SHP77 treated with DMSO at 0.1 percent for 48 hours (cell line): ENCODE measurements at regions not wholly inside any gene's neighbourhood (a gene's known extent, or its start where the extent isn't known, plus 50 kb on each side); places are given as distances from the start of the nearest gene placed in this dataset.

ENCODE experiments used
- DNase-seq: peaks from one replicate; lab custom pipeline; 2025; lab: John Stamatoyannopoulos, UW

DNA sequence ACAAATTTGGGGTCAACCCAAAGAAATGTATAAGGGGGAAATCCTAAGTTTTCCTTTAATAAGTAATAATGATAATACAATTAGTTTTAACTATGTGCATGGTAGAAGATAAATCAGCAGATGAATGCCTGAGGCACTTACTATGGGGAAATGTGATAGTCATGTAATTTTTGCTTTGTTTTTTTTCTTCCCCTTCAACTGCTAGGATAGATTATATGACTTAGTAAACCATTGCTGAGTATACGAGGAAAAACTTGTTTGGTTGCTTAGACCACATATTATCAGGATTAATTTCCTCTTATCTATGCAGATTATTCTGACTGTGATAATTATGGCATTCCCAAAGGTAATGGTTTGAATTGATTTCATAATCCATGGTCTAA, 181.1 kb downstream of the TGFB2 start:
- DNase-seq = no peak

DNA sequence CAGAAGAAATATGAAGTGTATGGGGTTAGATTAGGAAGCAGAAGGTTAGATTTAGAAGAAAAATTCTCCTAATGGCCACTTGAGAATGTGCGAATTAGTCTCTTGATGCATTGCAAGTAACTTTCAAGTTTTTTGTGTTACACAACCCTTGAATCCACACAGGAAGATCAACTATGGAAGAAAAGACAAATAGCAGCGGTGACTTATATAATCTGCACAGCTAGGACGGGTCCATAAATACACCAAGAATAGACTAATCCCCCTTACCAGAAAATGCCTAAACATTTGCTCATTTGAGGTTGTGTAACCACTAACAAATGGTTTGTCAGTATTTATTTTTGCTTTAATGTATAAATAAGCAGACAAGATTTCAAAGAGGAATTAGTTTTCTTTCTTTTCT, 182.6 kb downstream of the TGFB2 start:
- no peak for DNase-seq

DNA sequence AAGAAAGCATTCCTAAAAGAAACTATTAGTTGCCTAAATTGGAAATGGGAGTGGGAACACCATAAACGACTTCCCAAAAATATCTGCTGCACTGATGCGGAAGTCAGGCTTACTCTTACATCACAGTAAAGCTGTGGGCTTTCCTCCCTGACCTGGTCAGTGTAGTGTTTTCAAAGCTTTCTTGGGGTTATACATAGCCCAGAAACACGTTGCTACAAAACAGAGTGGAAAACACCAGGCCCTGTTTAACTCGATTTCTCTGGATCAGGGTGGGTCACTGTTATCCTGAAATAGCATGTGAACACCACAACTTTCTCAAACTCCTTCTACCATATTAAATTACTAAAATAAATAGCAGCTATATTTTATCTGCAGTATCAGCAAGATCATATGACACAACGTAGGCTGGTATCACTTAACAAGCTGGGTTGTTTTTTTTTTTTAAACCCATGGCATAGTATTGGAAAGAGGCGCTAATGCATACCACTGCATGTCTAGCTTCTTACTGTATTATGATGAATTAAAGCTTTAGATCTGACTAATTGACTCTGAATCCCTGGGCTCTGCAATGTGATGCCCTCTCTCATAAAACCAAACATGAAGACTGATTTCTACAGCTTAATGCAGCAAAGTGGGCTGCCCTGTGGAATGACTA, 184.6 kb downstream of the TGFB2 start:
- DNase-seq = no peak

DNA sequence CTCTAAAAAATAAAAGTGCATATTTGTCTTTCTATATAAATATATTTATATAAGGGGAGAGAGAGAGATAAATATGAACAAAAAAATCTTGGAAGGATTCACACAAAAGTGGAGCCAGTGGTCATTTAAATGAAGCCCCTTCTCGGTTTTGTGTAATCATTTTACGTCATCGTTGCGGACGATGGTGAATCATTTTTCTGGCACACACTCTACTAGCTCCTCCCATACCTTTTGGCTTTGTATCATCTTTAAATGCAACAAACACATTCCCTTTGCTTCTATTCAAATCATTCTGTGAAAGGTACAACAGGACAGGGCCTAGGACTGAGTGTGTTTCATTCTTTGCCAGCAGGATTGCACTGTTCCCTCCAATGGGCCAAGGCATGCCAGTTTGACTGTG, 186.8 kb downstream of the TGFB2 start:
- no peak for DNase-seq

DNA sequence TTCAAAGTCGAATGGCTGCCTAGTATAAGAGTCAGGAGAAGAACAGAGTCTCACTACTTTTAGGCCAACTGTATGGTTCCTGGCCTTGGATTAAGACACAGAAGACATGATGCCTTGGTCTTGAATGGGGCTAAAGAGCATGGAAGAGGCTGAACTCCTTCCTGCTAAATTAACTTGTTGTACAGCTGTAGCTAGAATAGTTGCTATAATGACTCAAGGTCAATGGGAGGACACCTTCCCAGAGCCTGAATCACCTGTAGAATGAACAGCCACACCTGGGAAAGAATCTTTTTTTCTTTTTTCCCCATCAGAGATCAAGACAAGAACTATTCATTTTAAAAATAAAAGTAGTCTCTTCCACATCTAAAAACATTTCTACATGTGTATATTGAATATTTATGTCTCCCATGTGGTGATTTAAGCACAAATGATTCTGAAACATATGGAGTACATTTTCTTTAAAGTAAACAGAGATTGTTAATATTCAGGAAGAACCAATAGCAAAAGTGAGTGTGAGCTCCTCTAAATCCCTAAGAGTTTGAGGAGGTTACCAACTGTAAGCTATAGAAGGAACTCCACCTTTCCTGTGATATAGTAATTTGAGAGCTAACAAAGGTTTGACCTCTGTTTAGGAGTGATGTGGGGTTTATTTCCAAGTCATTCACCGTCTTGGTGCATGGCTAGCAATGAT, 191.3 kb downstream of the TGFB2 start:
- no peak for DNase-seq

DNA sequence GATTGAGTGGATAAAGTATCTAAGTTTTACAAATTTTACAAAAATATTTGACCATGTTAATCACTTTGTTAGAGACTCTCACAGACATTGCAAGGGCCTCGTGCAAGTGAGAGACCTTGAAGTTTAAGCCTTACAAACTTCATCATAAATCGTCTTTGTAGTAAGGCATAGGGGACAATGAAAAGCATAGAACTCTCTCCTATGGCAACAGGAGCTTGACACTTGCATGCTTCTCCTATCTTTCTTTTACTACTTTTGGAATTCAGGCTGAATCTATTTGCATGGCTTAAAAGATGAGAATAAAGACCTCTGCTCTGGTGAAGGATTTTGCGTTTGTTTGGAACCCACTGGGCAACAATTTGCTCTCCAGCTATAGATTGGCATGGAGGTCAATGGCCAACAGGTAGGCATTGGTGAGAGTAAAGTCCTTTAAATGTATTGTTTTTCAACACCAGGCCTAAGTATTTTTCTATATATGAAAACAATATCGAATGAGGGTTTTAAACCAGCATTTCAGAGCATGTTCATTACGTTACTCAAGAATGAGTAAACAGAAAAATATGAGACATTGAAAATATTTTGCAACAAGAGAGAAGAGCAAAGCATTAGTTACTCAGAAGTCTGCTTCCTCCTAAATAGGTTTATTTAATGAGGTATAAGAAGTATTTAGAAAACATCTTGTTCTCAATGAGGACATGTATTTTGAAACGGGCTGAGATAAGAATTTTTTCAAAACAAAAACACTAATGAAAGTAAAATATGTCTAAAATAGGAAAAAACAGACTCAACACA, 192.2 kb downstream of the TGFB2 start:
- DNase-seq = no peak

DNA sequence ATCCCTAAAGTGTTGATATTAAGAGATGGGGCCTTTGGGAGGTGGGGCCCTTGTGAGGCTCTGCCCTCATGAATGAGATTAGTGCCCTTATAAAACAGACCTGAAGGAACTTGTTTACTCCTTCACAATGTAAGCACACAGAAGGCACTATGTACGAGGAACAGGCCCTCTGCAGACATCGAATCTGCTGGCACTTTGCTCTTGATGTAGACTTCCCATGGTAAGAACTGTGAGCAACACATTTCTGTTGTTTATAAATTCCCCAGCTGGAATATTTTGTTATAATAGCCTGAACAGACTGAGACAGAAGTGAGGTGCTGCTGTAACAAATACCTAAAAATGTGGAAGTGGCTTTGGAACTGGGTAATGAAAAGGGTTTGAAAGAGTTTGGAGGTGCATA, 193.2 kb downstream of the TGFB2 start:
- DNase-seq = no peak

DNA sequence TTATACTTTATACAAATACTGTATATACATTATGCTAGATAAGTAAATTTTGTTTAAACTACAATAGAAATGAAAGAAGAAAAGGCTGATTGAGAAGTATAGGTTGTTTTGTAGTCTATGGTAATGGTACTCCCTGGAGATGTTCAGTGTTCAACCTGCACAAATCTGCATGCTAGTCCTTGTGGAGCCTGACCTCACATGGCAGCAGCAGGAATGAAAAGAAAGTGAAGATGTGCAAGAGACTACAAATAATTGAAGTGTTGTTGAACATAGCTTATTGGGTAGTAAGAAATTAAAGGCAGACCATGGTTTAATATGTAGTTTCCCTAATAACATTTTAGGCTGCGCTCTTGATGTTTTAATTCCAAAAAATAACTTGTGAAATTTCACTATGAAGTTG, 201.2 kb downstream of the TGFB2 start:
- DNase-seq = no peak

DNA sequence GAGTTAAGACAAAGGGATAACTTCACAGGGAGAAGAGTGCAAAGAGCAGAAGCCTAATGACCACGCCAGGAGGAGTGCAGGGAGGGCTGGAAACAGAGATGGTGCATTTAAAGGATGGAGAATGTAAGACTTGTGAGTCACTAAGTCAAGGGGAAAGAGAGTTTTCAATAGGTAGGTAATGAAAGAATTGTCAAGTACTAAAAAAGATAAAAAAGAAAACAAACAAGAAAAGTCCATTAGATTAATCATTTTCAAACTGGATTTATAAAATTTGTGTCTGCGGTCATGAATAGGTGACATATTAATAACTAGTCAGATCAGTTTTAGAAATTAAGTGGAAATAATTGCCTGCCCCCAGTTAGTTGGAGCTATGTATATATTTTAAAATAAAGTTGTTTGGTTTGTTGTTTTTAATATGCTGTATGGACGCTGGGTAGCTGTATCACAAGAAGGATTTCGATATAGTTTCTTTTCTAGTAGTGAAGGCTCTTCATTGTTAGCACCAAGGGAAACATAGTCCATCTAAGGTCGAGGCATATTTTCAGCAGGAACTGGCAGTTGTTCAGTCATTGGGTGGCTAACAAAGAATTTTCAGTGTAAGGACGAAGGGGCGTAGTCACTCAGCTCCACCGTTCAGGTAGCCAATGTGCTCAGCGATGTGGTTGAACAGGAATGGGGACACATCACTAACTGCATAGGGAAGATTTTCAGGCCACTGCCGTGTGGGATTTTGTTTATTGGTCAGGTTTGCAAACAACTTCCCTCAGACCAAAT, 203.0 kb downstream of the TGFB2 start:
- DNase-seq = no peak

DNA sequence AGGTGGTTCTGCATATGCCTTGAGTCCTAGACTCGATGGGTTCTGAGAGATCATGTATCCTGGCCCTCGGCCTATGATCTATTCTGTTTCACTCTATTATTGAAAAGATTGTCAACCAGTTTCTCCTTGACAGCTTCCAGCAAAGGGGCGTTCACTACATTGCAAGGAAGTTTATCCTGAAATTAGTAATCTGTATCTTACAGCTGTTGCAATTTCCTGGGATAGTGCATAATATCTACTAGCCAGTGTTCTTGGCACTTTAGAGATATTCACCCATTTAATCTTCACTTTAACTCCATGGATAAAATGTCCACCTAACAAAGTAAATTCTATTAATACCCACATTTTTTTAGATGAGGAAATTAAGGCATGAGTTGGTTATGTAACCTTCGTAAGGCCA, 203.6 kb downstream of the TGFB2 start:
- DNase-seq = no peak

DNA sequence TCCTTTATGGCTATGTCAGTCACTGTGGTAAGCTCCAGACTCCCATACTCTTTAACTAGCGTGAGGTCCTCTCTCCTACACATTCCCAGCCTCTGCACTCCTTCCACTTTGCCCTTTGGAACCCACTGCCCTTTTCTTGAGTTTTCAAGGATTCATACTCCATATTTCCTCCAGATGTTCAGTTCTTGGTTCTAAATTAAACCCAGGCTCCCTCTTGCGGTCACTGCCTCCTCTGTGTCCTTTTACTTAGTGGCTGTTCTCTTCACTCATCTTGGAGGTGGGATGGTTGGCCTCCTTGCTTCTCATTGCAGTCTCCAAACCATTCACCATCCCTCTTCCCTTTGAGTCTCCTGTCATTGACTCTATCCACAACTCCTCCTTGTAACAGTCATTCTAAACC, 208.1 kb downstream of the TGFB2 start:
- DNase-seq = no peak

DNA sequence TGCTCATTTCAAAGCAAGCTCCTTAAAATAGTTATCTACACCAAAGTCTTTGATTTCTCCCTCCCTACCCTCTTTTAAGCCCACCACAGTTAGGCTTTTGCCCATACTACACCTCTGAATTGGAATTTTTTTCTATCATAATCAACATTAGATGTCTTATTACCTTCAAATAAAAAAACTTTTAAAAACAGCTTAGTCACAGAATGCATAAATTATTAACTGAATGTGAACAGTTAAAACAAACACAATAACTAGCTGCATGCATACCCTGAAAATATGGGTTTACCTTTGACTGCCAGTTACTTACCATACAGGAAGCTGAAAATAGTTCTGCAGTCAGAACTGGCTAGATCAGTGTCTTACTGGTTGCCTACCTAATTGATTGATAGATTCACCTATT, 210.9 kb downstream of the TGFB2 start:
- no peak for DNase-seq

DNA sequence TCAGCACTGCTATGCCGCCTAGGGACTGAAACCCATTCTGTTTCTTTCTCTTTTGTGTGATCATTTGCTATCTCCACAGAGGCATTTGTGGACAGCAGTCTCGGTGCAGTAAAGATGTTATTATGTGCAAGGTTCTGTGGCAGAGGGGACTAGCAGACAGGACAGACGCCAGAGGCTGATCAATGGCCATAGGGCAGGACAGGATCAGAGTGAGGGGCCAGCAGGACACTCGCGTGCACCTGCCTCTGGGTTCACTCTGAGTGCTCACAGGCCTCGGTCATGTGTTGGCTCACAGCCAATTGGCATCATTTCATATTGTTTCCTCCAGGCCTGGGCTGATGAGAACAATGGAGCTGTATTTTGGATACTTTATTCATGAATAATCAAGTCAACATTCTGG, 212.6 kb downstream of the TGFB2 start:
- DNase-seq = peak; percentile 82

DNA sequence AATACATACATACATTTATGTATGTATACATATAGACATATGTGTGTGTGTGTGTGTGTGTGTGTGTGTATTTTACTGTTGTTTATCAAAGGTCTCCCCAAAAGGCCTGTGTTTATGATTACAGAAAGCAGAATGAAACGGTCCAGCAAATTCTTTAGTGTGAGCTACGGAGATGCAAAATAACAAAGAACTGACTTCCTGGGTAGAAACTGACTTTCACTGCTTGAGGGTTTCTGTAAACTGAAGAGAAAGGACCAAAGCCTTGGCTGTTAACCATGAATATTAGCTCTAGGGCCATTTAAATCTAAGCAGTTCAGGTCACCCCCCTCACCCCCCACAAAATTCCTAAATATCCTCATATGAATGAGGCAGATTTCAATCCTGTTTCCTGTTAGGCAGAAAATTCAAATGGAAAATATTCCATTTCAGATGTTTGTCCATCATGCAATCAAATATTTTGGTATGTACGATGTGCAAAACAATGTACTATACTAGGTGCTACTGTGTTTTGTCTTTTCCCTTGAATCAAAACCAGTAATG, 213.2 kb downstream of the TGFB2 start:
- DNase-seq = no peak

DNA sequence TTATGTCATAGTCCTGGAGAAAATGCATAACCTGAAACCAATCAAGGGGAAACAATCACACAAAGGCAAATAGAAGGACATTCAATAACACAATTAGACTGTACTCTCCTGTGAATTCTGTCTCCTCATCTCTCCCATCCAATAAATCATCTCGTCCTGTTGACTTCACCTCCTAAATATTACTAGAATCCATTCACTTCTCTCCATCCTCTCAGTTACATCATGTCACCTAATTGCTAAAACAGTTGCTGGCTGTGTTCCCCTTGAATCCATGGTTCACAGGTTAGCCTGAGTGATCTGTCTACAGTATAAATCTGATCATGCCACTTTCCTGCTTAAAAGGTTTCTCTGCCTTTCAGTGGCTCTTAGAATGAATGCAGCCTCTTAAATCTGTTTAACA, 220.2 kb downstream of the TGFB2 start:
- no peak for DNase-seq

DNA sequence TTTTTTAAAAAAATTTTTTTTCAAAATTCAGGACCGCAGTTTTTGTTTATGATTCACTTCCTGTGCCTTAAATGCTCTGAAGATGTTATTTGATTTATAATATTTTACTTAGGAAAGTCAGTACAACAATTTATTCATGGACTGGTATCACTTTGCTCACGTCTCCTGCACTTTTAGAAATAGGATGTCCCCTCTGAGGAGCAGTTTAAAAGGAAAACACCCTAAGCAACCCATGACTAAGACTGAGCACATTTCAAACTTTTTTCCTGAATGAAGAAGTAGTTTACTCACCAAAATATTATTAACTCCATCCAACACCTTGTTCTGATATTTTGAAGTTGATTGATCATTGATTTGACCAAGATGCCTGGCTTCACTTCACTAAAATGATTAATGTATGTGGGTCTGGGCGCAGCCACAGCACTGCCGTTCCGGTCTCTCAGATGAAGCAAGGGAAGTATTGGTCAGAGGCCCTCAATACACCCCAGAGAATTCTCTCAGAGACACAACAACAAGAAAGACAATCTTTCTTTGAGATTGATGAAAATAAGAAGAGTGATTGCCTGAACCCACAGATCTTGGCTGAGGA, 223.9 kb downstream of the TGFB2 start:
- DNase-seq = no peak

DNA sequence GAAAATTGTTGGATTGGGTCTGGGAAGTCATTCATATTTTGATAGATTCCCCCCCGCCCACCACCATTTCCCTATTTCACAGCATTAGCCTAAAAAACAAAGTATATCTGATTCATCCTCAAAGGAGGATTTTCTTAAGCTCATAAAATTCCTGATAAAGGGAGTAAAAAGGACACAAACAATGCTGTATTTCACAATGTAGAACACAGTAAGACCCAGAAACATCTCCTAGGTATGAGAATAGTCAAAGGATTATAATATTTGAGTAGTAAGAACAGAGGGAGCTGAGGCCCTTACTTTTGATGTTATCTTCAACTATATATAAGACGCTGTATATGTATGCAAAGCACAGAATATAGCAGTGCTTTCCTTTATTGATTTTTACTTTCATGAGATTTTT, 225.3 kb downstream of the TGFB2 start:
- no peak for DNase-seq

DNA sequence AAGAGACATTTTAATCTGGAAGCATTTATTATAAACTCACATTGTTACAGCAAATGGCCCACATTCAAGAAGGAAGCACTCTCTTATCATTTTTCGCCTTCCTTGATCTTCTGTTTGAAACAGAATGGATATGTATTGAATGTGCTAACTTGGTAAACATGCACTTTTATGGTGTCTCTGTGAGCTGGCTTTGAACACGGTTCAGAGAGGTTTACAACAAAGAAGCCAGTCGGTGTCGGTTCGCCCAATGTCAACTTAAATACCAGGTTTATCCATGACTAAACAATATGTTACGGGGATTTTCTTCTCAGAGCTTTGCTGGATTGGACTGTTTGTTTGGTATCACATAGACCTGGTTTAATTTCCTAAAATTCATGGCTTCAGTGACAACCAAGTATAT, 226.4 kb downstream of the TGFB2 start:
- no peak for DNase-seq

DNA sequence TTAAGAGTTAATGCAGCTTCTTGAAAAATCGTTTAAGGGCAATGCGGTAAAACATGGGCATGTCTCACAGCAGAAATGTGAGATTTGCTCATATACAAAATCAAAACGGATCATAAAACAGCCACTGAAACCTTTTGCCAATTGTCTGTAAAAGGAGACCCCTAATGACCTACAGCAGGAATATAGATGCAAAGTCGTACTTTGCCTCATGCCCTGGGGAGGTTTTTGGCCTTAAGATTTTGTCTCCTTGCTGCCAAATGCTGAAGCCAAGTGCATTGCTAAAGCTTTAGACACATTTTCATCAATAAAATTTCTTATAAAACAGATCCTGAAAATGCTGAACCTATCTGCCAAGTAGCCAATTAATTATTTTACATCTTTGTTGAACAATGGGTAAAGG, 226.9 kb downstream of the TGFB2 start:
- no peak for DNase-seq

DNA sequence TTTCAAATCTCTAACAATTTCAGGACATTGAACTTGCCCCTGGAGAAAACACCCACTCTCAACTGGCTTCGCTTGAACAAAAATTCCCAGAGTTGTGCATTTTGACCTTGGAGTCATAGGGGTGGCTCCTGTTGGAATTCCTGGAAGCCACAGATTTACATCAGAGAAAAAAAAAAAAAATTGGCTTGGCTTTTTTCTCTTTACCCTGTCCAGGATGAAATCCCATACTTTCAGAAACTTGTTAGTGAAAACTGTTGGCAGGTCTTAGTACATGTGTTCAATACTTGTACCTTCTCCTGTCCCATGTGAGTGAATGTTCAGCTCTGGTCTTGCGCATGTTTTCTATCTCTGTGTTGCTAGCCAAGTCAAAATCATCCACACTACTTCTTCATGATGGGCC, 228.8 kb downstream of the TGFB2 start:
- DNase-seq = no peak

DNA sequence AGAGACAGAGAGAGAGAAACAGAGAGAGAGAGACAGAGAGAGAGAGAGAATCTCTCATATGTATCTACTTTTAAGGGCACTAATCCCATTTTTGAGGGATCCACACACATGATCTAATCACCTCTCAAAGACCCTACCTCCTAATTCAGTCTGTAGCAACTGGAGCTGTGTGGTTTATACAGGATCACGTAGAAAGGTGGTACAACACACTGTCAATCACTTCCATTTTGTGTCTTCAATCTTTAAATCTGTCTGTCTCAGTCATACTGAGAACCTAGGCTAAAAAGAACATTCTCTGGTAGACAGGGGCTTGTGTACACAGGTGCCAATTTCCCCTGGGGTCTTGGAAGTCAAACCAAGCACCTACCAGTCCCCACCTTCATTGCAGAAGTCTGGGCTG, 229.9 kb downstream of the TGFB2 start:
- DNase-seq = no peak

DNA sequence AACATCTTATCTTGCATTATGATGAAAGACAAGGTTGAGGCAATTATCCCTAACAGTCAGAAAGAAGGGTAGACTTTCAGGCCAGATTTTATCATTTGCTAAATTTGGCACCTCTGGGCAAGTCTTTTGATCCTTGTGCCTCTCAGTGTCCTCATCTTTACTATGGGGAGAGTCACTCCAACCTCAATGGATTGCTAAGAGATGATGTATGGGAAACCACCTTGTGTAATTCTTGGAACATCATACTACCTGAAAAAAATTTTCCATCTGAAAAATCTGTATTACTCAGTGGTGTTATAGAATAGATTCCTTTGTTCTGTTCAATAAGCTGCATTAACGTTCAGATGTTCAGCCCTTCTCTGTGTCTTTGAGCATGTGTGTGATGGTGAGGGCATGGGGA, 230.7 kb downstream of the TGFB2 start:
- no peak for DNase-seq
